ENCODE measurements at regions not wholly inside any gene's neighbourhood (a gene's known extent, or its start where the extent isn't known, plus 50 kb on each side); places are given as distances from the start of the nearest gene placed in this dataset.

DNA sequence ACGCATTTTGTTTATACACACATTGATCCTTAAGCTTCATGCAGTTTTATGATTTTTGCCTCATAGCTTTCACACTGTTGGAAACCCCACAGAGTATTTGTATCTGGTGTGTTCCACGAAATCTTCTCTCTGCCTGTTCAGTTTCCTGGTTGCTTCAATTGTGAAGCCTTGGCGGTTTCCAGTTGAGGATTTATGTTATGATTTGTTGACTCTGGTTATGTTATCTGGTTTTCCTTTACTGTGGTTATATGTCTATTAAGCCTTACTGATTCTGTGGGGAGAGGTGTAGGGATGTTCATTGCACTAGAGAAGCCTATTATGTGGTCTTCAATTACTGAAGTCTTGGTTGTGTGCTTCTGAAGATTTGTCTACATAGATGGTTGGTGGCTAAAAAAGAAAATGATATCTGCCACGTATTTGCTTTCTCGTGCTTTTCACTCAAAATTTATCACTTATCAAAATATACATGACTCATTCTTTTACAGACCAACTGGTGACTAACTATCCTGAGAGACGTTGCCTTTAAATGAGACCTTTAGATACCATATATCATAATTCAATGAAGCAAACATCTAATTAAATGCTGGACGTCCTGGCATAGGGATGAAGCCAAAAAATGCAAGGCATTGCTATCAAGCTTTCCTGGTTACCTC is 488.0 kb upstream of the B3GALT2 start:
- Mint-ChIP-seq H3K4me1 (ENCODE audit: low read depth) (peaks cover 4% of the 10 kb centered on the region), H3K27me3 (ENCODE audit: low read depth) (no peaks in the 10 kb centered on the region), H3K9me3 (peaks cover 10% of the 10 kb centered on the region), H3K4me3 (no peak overlapping the region), H3K36me3 (ENCODE audit: low read depth) (no peaks in the 10 kb centered on the region), H3K27ac (peak overlapping the region; percentile 1)
- DNase-seq (ENCODE audit: low spot score), result no peak

DNA sequence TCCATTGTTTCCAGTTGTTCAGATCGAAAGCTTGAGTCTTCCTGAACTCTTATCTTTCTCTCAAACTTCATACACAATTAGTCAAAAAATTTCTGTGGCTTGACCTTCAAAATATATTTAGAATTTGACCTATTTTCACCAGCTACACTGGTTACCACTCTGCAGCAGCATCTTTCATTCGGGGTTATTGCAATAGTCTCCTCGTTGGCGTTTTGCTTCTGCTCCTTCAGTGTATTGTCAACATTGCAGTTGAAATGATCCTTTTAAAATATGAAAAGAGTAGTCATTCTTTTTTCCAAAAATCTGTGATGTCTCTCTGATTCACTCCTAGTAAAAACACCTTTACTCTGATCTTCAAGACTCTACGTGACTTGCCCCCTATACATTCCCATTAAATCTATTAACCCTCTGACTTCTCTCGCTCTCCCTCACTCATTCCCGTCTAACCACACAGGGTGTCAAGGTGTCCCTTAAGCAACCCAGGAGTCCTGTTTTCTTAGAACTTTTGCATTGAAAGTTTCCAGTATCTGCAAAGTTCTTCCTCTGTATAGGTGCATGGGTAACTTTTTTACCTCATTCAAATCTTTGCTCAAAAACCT is 480.2 kb upstream of the B3GALT2 start:
- no peak overlapping the region for H3K4me3 Mint-ChIP-seq

DNA sequence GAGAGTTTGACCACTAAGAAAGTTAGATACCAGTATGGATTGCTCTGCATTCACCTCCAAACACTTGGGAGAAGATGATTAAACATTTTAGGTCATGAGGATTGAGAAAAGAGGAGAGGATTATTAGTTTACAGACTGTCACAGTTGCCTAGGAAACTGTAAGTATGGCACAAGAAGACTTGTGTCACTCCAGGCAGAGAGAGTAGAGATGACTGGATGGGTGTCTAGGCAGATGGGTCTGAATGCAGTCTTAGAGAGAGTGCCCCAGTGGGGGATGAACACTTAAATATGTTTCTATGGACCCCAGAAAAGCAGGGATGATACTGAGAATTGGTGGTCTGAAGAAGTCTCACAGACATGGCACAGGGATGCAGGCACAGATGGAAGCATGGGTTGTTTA is 477.6 kb upstream of the B3GALT2 start:
- Mint-ChIP-seq H3K4me3 (no peak overlapping the region), H3K9me3 (peaks cover 4% of the 10 kb centered on the region), H3K27me3 (ENCODE audit: low read depth) (no peaks in the 10 kb centered on the region), H3K27ac (no peak overlapping the region), H3K4me1 (ENCODE audit: low read depth) (no peaks in the 10 kb centered on the region), H3K36me3 (ENCODE audit: low read depth) (no peaks in the 10 kb centered on the region)
- DNase-seq (ENCODE audit: low spot score), result no peak

More for the DNA sequence above, 480.2 kb upstream of the B3GALT2 start:
- Mint-ChIP-seq H3K27me3 (ENCODE audit: low read depth) (no peaks in the 10 kb centered on the region), H3K9me3 (peaks cover 9% of the 10 kb centered on the region), H3K4me1 (ENCODE audit: low read depth) (no peaks in the 10 kb centered on the region), H3K27ac (no peak overlapping the region), H3K36me3 (ENCODE audit: low read depth) (no peaks in the 10 kb centered on the region)
- DNase-seq (ENCODE audit: low spot score), result no peak

DNA sequence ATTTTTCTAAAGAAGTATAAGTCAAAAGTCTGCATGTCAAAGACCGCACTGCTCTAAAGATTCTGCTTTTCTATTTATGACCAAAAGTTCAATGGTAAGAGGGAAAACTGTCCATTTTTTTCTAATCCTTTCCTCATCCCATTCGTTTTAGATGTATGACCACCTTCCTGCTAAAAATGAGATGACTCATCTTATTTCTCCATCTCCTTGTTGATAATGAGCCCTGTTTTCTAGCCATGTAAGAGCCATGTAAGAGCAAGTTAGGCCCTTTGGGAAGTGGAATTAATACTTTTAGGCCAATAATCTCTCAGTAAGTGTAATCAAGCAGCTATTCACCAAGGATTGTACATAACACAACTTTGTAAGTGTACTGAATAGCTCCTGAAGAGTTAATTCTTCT is 475.6 kb upstream of the B3GALT2 start:
- no peaks in the 10 kb centered on the region for H3K36me3 Mint-ChIP-seq (ENCODE audit: low read depth)
- H3K27me3 Mint-ChIP-seq (ENCODE audit: low read depth), result no peaks in the 10 kb centered on the region
- peaks cover 5% of the 10 kb centered on the region for H3K9me3 Mint-ChIP-seq
- H3K27ac Mint-ChIP-seq, result no peak overlapping the region
- peaks cover 1% of the 10 kb centered on the region for H3K4me1 Mint-ChIP-seq (ENCODE audit: low read depth)
- DNase-seq (ENCODE audit: low spot score), result no peak
- no peak overlapping the region for H3K4me3 Mint-ChIP-seq

DNA sequence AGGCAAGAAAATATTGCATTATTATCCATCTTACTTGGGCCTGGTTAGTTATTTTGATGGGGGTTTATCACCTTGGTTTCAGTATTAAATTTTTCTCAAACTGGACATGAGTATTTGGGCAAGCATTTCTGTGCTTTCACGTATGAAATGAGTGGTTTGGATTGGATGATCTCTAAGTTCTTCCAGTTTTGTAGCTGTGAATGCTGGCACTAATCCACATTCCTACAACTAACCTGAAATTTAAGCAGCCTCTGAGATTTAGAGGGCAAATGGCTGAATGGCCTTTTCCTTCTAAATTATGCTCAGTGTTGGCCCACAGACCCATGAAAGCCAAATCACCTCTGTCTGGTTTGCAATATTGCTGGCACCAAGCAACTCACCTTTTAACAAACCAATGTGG is 475.0 kb upstream of the B3GALT2 start:
- no peak for DNase-seq (ENCODE audit: low spot score)
- Mint-ChIP-seq H3K4me1 (ENCODE audit: low read depth) (peaks cover 5% of the 10 kb centered on the region), H3K27me3 (ENCODE audit: low read depth) (no peaks in the 10 kb centered on the region)

DNA sequence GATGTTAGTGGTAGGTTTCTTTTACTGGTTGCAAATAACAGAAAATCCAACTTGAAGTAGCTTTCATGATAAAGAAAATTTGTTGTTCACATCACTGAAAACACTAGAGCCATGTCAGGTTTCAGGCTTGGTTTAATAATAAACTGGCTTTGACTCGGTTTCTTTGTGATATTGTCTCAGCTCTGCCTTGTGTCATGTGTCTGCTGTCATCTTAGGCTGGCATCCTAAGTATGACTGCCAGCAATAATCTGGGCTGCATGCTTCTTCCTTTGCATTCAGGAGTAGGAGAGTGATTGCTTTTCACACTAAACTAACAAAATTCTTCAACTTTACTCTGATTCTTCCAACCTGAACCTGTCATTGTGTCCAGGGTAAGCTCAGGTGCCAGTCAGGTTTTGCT is 474.0 kb upstream of the B3GALT2 start:
- peaks cover 4% of the 10 kb centered on the region for H3K36me3 Mint-ChIP-seq (ENCODE audit: low read depth)
- H3K4me3 Mint-ChIP-seq, result no peak overlapping the region
- peaks cover 16% of the 10 kb centered on the region for H3K9me3 Mint-ChIP-seq
- no peaks in the 10 kb centered on the region for H3K27me3 Mint-ChIP-seq (ENCODE audit: low read depth)
- no peak overlapping the region for H3K27ac Mint-ChIP-seq
- peaks cover 10% of the 10 kb centered on the region for H3K4me1 Mint-ChIP-seq (ENCODE audit: low read depth)
- DNase-seq (ENCODE audit: low spot score), result no peak

More for the DNA sequence above, 475.0 kb upstream of the B3GALT2 start:
- peaks cover 10% of the 10 kb centered on the region for H3K9me3 Mint-ChIP-seq
- peaks cover 1% of the 10 kb centered on the region for H3K36me3 Mint-ChIP-seq (ENCODE audit: low read depth)
- H3K27ac Mint-ChIP-seq, result no peak overlapping the region
- no peak overlapping the region for H3K4me3 Mint-ChIP-seq

DNA sequence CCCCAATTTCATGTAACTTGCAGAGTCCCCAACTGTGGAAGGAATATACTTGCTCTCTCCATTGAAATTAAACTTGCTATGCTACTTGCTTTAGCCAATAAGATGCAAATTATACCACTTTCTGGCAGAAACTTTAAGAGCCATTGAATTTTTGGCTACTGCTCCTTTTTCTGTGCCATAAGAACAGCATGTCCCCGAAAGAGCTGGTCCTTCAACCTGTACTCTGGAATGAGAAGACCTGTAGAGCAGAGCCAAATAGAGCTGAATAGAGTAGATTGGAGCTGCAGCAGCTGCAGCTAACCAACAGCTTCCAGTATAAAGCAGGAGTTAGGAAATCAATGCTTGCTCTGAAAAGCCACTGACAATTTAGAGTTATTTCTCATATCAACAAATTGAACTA is 472.3 kb upstream of the B3GALT2 start:
- H3K27ac Mint-ChIP-seq, result no peak overlapping the region
- no peak for DNase-seq (ENCODE audit: low spot score)
- peaks cover 19% of the 10 kb centered on the region for H3K36me3 Mint-ChIP-seq (ENCODE audit: low read depth)
- H3K27me3 Mint-ChIP-seq (ENCODE audit: low read depth), result no peaks in the 10 kb centered on the region
- peaks cover 33% of the 10 kb centered on the region for H3K9me3 Mint-ChIP-seq
- H3K4me1 Mint-ChIP-seq (ENCODE audit: low read depth), result peaks cover 14% of the 10 kb centered on the region
- no peak overlapping the region for H3K4me3 Mint-ChIP-seq

DNA sequence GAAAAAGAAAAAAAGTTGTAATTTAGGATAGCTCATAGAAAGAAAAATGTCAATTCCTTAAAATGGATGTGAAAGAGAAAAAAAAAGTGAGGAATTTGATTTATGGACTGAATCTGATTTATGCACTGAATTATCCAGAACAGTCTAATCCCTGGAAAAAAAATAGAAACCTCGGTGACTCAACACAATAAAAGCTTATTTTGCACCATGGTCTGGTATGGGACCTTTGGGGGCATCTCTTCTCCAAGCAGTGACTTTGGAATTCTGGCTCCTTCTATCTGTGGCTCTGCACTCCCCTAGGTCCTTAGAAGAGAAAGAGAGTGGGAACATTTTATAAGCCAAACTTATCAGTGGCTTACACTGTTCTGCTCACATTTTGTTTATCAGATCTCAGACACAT is 471.7 kb upstream of the B3GALT2 start:
- Mint-ChIP-seq H3K4me3 (no peak overlapping the region), H3K4me1 (ENCODE audit: low read depth) (peaks cover 14% of the 10 kb centered on the region), H3K9me3 (peaks cover 37% of the 10 kb centered on the region), H3K27ac (no peak overlapping the region), H3K36me3 (ENCODE audit: low read depth) (peaks cover 19% of the 10 kb centered on the region), H3K27me3 (ENCODE audit: low read depth) (no peaks in the 10 kb centered on the region)
- DNase-seq (ENCODE audit: low spot score), result no peak

DNA sequence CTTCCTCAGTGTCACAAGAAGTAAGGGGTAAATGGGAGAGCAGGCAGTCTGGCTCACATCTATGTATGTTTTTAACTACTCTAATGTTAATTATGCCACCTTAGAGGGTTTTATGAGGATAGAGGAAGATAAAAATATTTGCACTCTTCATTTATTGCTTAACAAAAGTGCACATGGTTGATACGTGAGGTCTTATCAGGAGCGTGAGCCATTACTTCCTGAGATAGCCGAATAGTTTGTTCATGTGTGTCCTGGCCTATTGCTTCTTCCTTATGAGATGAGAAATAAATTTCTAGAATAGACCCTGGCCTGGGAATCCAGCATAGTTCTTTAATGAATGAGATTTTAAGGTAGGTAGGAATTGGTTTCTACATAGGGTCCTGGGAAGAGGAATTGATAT is 471.1 kb upstream of the B3GALT2 start:
- Mint-ChIP-seq H3K4me1 (ENCODE audit: low read depth) (peaks cover 14% of the 10 kb centered on the region), H3K27ac (no peak overlapping the region), H3K27me3 (ENCODE audit: low read depth) (no peaks in the 10 kb centered on the region), H3K36me3 (ENCODE audit: low read depth) (peaks cover 19% of the 10 kb centered on the region), H3K4me3 (no peak overlapping the region), H3K9me3 (peaks cover 38% of the 10 kb centered on the region)
- no peak for DNase-seq (ENCODE audit: low spot score)

DNA sequence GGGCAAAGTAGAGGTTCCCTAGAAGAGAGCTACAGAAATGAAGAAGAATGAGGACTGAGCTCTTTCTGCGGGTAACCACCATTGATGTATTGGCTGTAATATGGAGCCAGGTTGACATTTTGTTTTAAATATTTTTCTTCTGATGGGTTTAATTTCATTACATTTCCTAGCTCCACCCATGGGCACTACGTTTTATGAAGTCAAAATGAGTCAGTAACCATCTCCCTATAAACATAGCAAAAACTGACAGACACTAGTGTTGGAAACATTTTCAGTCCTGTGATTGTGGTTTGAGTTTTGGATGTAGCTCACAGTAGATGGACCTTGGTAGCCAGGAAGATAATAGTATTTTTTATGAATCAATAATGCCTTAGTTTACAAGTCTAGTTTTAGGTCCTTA is 470.4 kb upstream of the B3GALT2 start:
- Mint-ChIP-seq H3K36me3 (ENCODE audit: low read depth) (peaks cover 22% of the 10 kb centered on the region), H3K4me1 (ENCODE audit: low read depth) (peaks cover 14% of the 10 kb centered on the region), H3K27me3 (ENCODE audit: low read depth) (no peaks in the 10 kb centered on the region), H3K4me3 (no peak overlapping the region), H3K9me3 (peaks cover 44% of the 10 kb centered on the region), H3K27ac (no peak overlapping the region)
- DNase-seq (ENCODE audit: low spot score), result no peak

DNA sequence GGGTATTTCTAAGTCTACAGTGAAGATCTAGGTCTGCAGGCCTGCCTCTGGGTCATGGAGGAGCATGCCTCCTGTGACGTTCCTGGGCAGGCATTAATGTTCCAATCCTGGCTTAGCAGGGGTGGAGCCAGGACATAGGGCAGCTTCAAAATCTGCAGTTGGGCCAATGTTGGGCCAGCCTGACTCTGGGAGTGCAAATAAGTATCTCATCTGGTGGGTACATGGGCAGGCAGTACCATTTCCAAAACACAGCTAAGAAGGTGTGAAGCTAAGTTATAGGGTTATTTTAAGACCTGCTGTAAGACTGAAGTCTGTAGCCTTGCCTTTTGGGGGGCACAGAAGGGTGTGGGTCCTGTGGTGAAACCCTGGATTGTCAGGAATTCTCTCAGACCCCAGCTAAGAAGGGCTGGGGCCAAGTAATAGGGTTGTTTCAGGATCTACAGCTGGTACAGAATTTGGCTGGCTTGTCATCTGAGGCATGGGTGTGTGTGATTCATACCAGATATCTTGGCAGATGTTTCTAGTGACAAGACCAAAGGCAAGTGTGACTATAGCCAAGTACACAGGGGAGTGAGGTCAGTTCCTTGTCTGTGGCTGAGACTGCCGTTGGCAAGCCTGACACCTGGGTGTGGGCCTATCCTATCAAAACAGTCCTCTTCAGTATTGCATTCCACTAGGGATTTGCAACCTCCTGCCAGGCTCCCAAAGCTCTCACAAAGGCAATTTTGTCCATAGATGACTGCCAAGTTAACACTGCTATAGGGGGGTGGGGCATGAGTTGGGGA is 468.7 kb upstream of the B3GALT2 start:
- peaks cover 60% of the 10 kb centered on the region for H3K9me3 Mint-ChIP-seq
- no peak overlapping the region for H3K4me3 Mint-ChIP-seq
- H3K27me3 Mint-ChIP-seq (ENCODE audit: low read depth), result no peaks in the 10 kb centered on the region

DNA sequence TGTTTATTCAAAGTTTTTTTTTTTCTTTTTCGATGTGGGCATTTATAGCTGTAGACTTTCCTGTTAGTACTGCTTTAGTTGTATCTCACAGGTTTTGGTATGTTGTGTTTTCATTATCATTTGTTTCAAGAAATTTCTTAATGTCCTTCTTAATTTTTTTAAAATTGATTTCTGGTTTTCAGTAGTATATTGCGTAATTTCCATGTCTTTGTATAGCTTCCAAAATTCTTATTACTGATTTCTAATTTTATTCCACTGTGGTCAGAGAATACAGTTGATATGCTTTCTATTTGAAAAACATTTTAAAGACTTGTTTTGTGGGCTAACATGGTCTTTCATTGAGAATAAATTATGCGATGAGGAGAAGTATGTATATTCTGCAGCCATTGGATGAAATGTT is 463.2 kb upstream of the B3GALT2 start:
- no peak overlapping the region for H3K4me3 Mint-ChIP-seq
- H3K27ac Mint-ChIP-seq, result no peak overlapping the region
- no peaks in the 10 kb centered on the region for H3K4me1 Mint-ChIP-seq (ENCODE audit: low read depth)
- peaks cover 20% of the 10 kb centered on the region for H3K36me3 Mint-ChIP-seq (ENCODE audit: low read depth)
- H3K9me3 Mint-ChIP-seq, result peaks cover 70% of the 10 kb centered on the region
- no peak for DNase-seq (ENCODE audit: low spot score)
- no peaks in the 10 kb centered on the region for H3K27me3 Mint-ChIP-seq (ENCODE audit: low read depth)

More for the DNA sequence above, 468.7 kb upstream of the B3GALT2 start:
- Mint-ChIP-seq H3K27ac (peak overlapping the region; percentile 21), H3K36me3 (ENCODE audit: low read depth) (peaks cover 25% of the 10 kb centered on the region), H3K4me1 (ENCODE audit: low read depth) (peaks cover 14% of the 10 kb centered on the region)
- no peak for DNase-seq (ENCODE audit: low spot score)

DNA sequence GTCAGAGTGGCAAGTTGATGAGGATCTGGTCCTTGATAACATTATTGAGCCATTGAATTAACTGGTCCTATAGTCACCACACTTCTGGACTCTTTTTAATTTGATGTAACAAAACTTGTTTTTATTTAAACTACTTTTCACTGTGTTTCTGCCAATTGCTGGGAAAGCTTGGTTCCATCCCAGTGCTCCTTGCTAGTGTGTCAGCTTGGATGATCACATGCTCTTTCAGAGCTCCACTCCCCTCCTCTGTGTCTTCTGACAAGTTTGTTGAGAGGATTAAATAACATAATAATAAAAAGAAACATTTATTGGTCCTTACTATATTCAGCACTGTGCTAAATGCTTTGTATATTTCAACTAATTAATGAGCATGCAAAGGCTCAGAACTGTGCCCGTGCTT is 448.5 kb upstream of the B3GALT2 start:
- H3K27ac Mint-ChIP-seq, result no peak overlapping the region
- H3K4me1 Mint-ChIP-seq (ENCODE audit: low read depth), result peaks cover 10% of the 10 kb centered on the region
- no peaks in the 10 kb centered on the region for H3K36me3 Mint-ChIP-seq (ENCODE audit: low read depth)

DNA sequence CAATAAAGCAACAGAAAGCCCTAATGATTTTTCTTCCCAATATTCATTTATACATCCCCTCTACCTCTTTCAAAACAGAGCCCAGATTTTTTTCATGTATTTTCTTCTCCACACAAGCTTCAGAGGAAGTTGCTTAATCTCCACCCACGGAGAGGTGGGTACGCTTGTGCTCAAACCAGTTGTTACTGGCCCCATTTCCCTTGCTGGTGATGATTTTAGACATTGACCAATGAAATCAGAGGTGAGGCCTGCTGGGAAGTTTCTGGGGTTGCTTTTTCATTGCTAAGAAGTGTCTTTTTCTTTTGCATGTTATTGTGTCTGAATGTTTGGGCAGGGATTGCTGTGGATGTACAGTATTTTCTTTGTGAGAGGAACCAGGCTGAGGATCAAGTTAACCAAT is 448.1 kb upstream of the B3GALT2 start:
- Mint-ChIP-seq H3K27me3 (ENCODE audit: low read depth) (no peaks in the 10 kb centered on the region), H3K9me3 (peaks cover 11% of the 10 kb centered on the region), H3K4me1 (ENCODE audit: low read depth) (peaks cover 10% of the 10 kb centered on the region), H3K27ac (no peak overlapping the region), H3K36me3 (ENCODE audit: low read depth) (no peaks in the 10 kb centered on the region), H3K4me3 (no peak overlapping the region)
- no peak for DNase-seq (ENCODE audit: low spot score)

More for the DNA sequence above, 448.5 kb upstream of the B3GALT2 start:
- DNase-seq (ENCODE audit: low spot score), result no peak
- Mint-ChIP-seq H3K9me3 (peaks cover 12% of the 10 kb centered on the region), H3K27me3 (ENCODE audit: low read depth) (no peaks in the 10 kb centered on the region), H3K4me3 (no peak overlapping the region)
